ENCODE measurements at regions not wholly inside any gene's neighbourhood (a gene's known extent, or its start where the extent isn't known, plus 50 kb on each side); places are given as distances from the start of the nearest gene placed in this dataset.
A peak's percentile ranks its signal among the peaks of the same experiment; 100 is the strongest.

GRCh38 chr4:167587361-167587760 lies 353.1 kb upstream of the SPOCK3 start:
- intact Hi-C loops (cut with micrococcal nuclease; ENCODE audit: unreplicated experiment): no loop called here
- ATAC-seq (no peak), DNase-seq (ENCODE audit: low read depth, low spot score) (no peak), FAIRE-seq (no peak)
- no peak overlapping the region for H3K4me2 ChIP-seq (ENCODE audit: control insufficient read depth, insufficient read depth)
- ChIA-PET RAD21 (ENCODE audit: unreplicated experiment) (no interaction called here), SMC1A (ENCODE audit: uncharacterized antibody, unreplicated experiment) (no interaction called here), POLR2A (no interaction called here), CTCF (interaction anchor here (0.6 kb wide), 1 partner anchor 8 kb away, joined by 3 read pairs; no protein-coding TSS in a partner anchor)
- H3K4me1 ChIP-seq (ENCODE audit: control insufficient read depth, insufficient read depth, low read length): no peaks in the 10 kb centered on the region
- BruUV-seq (replicated peaks): no TSS peak
- no peak overlapping the region for H3K9ac ChIP-seq (ENCODE audit: control insufficient read depth, insufficient read depth, low read length)
- no peaks in the 10 kb centered on the region for H3K79me2 ChIP-seq (ENCODE audit: control insufficient read depth, insufficient read depth, low read length)
- H3K4me3 ChIP-seq: no peak overlapping the region
- TF ChIP-seq POU2F2 (IDR thresholded peaks at IDR 0.05; ENCODE audit: borderline replicate concordance, low read depth, low read length): no peak
- TF ChIP-seq SP1 (IDR thresholded peaks at IDR 0.05; ENCODE audit: low read depth, low read length): no peak
- TF ChIP-seq, protein P1, sequence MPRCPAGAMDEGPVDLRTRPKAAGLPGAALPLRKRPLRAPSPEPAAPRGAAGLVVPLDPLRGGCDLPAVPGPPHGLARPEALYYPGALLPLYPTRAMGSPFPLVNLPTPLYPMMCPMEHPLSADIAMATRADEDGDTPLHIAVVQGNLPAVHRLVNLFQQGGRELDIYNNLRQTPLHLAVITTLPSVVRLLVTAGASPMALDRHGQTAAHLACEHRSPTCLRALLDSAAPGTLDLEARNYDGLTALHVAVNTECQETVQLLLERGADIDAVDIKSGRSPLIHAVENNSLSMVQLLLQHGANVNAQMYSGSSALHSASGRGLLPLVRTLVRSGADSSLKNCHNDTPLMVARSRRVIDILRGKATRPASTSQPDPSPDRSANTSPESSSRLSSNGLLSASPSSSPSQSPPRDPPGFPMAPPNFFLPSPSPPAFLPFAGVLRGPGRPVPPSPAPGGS (IDR thresholded peaks at IDR 0.05; ENCODE audit: borderline replicate concordance, insufficient read depth, low read depth, low read length, poor library complexity, severe bottlenecking): peak; percentile 46
- no peaks in the 10 kb centered on the region for H3K27me3 ChIP-seq (replicated peaks in 1 of 2; ENCODE audit: control insufficient read depth in 2 of 2, insufficient read depth in 2 of 2, low read length in 1 of 2)
- no peaks in the 10 kb centered on the region for H3K9me3 ChIP-seq (replicated peaks; ENCODE audit: control insufficient read depth, insufficient read depth, low read length)
- no peak overlapping the region for H2AFZ ChIP-seq (ENCODE audit: control insufficient read depth, low read depth, low read length)
- WGBS (ENCODE audit: insufficient coverage, insufficient replicate concordance, low lambda C conversion rate, missing lambda C conversion rate): 46% methylated on average over 5 of the region's 5 CpGs
- H4K20me1 ChIP-seq (ENCODE audit: control insufficient read depth, insufficient read depth): no peaks in the 10 kb centered on the region
- in situ Hi-C loops (cut with MboI): no loop called here
- H3K27ac ChIP-seq (ENCODE audit: control insufficient read depth, insufficient read depth): no peak overlapping the region
- no peaks in the 10 kb centered on the region for H3K36me3 ChIP-seq (ENCODE audit: control insufficient read depth in 2 of 2, insufficient read depth in 2 of 2, low read length in 1 of 2)

- H3K4me1 ChIP-seq (ENCODE audit: control insufficient read depth, insufficient read depth, low read length): no peaks in the 10 kb centered on the region
- CTCF ChIA-PET: no interaction called here
- H3K27me3 ChIP-seq (replicated peaks in 1 of 2; ENCODE audit: control insufficient read depth in 2 of 2, insufficient read depth in 2 of 2, low read length in 1 of 2): no peaks in the 10 kb centered on the region
- intact Hi-C loops (cut with micrococcal nuclease; ENCODE audit: unreplicated experiment): no loop called here
- no peak overlapping the region for H3K4me3 ChIP-seq
- no peaks in the 10 kb centered on the region for H3K36me3 ChIP-seq (ENCODE audit: control insufficient read depth in 2 of 2, insufficient read depth in 2 of 2, low read length in 1 of 2)
- no peak overlapping the region for H3K9ac ChIP-seq (ENCODE audit: control insufficient read depth, insufficient read depth, low read length)
- FAIRE-seq: no peak
- SMC1A ChIA-PET (ENCODE audit: uncharacterized antibody, unreplicated experiment): no interaction called here
- 35% methylated on average over 3 of the region's 3 CpGs for WGBS (ENCODE audit: insufficient coverage, insufficient replicate concordance, low lambda C conversion rate, missing lambda C conversion rate)
- H3K79me2 ChIP-seq (ENCODE audit: control insufficient read depth, insufficient read depth, low read length): no peaks in the 10 kb centered on the region
- POLR2A ChIA-PET: no interaction called here
- H3K27ac ChIP-seq (ENCODE audit: control insufficient read depth, insufficient read depth): no peak overlapping the region
- ATAC-seq: no peak
- in situ Hi-C loops (cut with MboI): no loop called here
- BruUV-seq (replicated peaks): no TSS peak
- DNase-seq (ENCODE audit: low read depth, low spot score): peak; percentile 1
- no peaks in the 10 kb centered on the region for H3K9me3 ChIP-seq (replicated peaks; ENCODE audit: control insufficient read depth, insufficient read depth, low read length)
- H3K4me2 ChIP-seq (ENCODE audit: control insufficient read depth, insufficient read depth): no peak overlapping the region
- no peaks in the 10 kb centered on the region for H4K20me1 ChIP-seq (ENCODE audit: control insufficient read depth, insufficient read depth)
- RAD21 ChIA-PET (ENCODE audit: unreplicated experiment): no interaction called here
- H2AFZ ChIP-seq (ENCODE audit: control insufficient read depth, low read depth, low read length): no peak overlapping the region
- TF ChIP-seq EGR1 (IDR thresholded peaks at IDR 0.05; ENCODE audit: borderline replicate concordance in 1 of 2, low read depth in 2 of 2, low read length in 2 of 2) (no peak), ZNF592 (IDR thresholded peaks at IDR 0.05) (no peak), CUX1 (IDR thresholded peaks at IDR 0.05; ENCODE audit: insufficient replicate concordance, low read depth, low read length) (no peak)
Observed at GRCh38 chr4:167595898-167596297, 361.6 kb upstream of the SPOCK3 start.

Data from GM12878 (cell line).